ENCODE measurements at regions not wholly inside any gene's neighbourhood (a gene's known extent, or its start where the extent isn't known, plus 50 kb on each side); places are given as distances from the start of the nearest gene placed in this dataset.

- no peak overlapping the region for H3K4me3 ChIP-seq (ENCODE audit: low read depth, low read length)
- no peak for DNase-seq (ENCODE audit: low read depth, low spot score)
- TF ChIP-seq CTCF (IDR thresholded peaks at IDR 0.05; ENCODE audit: low read depth, low read length) = no peak
- in situ Hi-C loops (cut with HindIII; ENCODE audit: low sequenced_read_pairs) = no loop called here
Observed at GRCh38 chr10:113245286-113245685, 295.2 kb downstream of the TCF7L2 start.

- H3K4me3 ChIP-seq (ENCODE audit: low read depth, low read length) = no peak overlapping the region
- in situ Hi-C loops (cut with HindIII; ENCODE audit: low sequenced_read_pairs) = no loop called here
- DNase-seq (ENCODE audit: low read depth, low spot score) = no peak
- no peak for TF ChIP-seq CTCF (IDR thresholded peaks at IDR 0.05; ENCODE audit: low read depth, low read length)
Observed at GRCh38 chr10:113247050-113247449, 297.0 kb downstream of the TCF7L2 start.

DNA sequence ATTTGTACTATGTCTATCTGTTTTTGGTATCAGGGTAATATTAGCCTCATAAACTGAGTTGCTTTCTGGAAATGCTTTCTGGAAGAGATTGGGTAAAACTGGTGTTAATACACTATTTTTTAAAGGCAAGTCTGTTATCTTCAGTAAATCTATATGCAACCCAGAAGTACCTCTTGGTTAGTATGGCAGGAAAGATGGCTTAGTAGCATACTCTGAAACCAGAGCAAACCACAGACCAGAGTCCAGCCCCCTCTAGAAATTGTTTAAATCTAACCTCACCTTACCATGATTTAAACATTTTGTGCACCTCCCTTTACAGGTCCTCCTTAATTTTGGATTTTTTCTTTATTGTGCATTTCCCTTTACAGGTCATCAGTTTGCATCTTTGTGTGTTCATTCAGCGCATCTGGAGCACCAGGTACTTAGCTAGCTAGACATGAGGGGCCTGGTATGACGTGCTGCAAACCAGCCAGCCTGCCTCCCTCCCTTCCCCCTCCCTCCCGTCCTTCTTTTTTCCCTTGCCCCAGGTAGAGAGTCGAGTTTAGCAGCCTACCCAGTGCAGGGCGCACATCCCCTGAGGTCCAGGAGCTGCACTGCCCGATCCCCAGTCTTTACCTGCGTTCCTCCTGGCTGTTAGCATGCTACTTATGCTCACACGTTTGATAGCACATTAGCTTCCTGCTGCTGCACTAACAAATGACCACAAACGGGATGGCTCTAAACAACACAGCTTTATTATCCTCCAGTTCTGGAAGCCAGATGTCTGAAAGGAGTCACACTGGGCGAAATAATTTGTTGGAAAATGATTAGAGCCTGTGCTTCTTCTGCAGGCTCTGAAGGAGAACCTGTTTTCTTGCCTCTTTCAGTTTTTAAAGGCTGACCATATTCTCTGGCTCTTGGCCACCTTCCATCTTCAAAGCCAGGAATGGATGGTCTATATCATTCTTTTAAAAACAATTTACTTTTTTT, 299.9 kb upstream of the HABP2 start:
- no peak overlapping the region for H3K4me3 ChIP-seq (ENCODE audit: low read depth, low read length)
- TF ChIP-seq CTCF (IDR thresholded peaks at IDR 0.05; ENCODE audit: low read depth, low read length) = no peak
- no peak for DNase-seq (ENCODE audit: low read depth, low spot score)
- in situ Hi-C loops (cut with HindIII; ENCODE audit: low sequenced_read_pairs) = no loop called here

- no peak for DNase-seq (ENCODE audit: low read depth, low spot score)
- TF ChIP-seq CTCF (IDR thresholded peaks at IDR 0.05; ENCODE audit: low read depth, low read length) = no peak
- in situ Hi-C loops (cut with HindIII; ENCODE audit: low sequenced_read_pairs) = no loop called here
- H3K4me3 ChIP-seq (ENCODE audit: low read depth, low read length) = no peak overlapping the region
Observed at GRCh38 chr10:113259576-113260226, 293.2 kb upstream of the HABP2 start.

DNA sequence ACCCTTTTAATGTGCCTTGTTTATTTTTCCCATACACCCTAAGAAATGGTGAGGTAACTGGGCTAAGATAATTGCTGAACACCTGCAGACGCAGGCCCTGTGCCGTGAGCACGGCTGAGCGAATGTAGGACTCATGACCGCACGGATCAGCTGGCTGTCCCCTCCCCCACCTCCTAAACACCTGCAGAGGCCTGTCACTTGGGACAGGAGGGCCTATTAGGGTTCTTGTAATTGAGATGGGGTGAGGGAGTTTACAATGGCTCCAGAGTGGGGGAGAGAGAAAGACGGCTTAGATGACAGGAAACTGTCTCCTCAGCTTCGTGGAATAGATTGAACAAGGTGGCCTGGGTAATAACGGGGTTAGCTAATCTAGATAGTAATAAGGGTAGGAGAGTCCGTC, 291.7 kb upstream of the HABP2 start:
- no peak for TF ChIP-seq CTCF (IDR thresholded peaks at IDR 0.05; ENCODE audit: low read depth, low read length)
- in situ Hi-C loops (cut with HindIII; ENCODE audit: low sequenced_read_pairs) = no loop called here
- H3K4me3 ChIP-seq (ENCODE audit: low read depth, low read length) = no peak overlapping the region
- no peak for DNase-seq (ENCODE audit: low read depth, low spot score)

DNA sequence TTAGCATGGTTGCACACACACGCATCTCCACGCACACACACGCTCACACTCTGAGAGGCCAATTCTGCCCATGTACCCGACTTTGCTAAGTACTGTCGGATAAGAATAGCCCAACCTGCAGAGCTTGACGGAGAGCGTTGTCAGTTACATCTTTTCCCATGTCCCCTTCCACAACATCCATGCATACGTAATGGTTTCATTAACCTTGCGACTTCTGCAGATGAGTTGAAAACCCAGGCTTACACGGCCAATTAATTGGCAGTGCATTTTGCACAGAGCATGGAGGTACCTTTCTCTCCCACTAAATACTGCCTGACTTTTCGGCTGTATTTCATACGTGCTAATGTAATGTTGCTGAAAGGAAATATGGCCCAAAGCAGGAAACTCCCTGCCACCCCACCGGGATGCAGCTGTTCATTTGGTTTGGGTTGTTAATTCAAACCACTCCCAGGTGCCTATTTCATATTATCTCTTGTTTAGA, 291.2 kb upstream of the HABP2 start:
- H3K4me3 ChIP-seq (ENCODE audit: low read depth, low read length) = no peak overlapping the region
- DNase-seq (ENCODE audit: low read depth, low spot score) = no peak
- TF ChIP-seq CTCF (IDR thresholded peaks at IDR 0.05; ENCODE audit: low read depth, low read length) = no peak
- in situ Hi-C loops (cut with HindIII; ENCODE audit: low sequenced_read_pairs) = no loop called here

Data from astrocyte of the spinal cord (primary cell).